T-helper 2 cell (primary cell): ENCODE measurements at regions not wholly inside any gene's neighbourhood (a gene's known extent, or its start where the extent isn't known, plus 50 kb on each side); places are given as distances from the start of the nearest gene placed in this dataset.
"Not testable (repeated sequence)": the region's sequence is repeated elsewhere in the genome, so short reads cannot be mapped to it uniquely, and the experiment has no call there.

Experiments used
- DNase-seq, 5 experiments: peaks; one replicate each; pipeline versions ENCODE4 v3.0.0 to v3.0.0-alpha.2; 2012 to 2022

GRCh38 chr16:79404571-79404970 lies 196.0 kb downstream of the MAF start:
- no peak for DNase-seq

- no peak for DNase-seq
Measured at GRCh38 chr16:79403534-79403933, 197.0 kb downstream of the MAF start.

DNA sequence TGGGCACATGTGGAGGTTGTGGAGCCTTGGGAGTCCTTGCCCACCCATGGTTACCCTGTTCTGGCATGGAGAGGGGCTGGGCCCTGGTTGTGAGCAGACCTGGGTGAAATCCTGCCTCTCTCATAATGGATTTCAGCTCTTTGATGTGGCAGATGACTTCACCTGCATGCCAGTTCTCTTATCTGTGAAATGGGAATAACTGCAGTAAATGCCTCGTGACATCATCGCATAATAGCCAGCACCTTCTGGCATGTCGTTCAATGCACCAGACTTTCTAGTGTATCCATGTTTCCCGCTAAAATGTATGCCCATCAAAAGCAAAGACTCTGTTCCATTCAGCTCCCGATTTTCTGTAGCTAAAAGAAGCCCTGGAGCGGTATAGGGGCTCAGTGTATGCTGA lies 197.6 kb downstream of the MAF start:
- no peak for DNase-seq

GRCh38 chr16:79402356-79402755 lies 198.2 kb downstream of the MAF start:
- DNase-seq = no peak

- no peak for DNase-seq
Measured at GRCh38 chr16:79401782-79402181, 198.8 kb downstream of the MAF start.

DNA sequence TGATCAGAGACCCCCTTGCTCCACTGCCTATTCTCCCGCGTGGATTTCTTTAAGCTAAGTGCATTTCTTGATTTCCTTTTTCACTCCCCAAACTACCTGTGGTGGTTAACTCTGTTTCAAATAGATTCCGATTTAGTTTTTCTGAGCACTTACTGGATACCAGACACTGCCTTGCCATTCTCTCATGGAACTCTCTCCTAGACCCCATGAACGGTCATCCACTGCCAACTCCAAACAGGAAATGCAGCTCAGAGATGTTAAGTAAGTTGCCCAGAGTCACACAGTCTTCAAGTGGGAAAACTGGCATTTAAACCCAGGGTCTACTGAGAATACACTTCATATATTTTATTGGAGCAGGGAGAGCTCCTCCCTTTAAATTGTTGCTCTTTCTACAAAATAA lies 199.4 kb downstream of the MAF start:
- DNase-seq = no peak

DNA sequence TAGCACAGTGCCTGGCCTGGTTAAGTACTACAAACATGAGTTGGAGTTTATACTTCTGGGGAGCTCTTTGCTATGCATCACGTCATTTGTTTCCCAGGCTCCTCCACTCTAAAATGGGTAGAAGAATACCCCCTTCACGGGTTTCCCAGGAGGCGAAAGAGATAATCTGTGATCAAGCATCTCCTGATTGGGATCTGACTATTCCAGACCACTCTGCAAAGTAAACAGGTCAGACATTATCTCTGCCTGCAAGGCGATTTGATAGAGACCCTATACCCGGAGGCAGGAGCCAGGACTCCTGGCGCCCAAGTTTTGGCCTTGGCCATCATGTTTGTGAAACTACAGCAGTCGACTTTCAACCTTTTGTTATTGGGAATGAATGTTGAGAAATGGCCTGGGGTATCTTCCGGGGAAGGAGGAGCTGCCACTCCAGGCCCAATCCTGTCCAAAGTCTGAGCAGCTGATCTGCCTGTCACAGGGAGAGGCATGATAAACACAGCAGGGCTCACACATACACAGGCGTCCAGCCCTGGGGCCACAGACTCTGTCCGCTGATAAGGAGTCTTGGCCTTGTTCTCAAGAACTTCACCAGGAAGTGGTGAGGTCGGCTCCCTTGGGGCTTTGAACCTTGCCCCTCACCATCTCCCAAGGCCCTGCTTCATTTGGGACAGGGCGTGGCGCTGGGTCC lies 199.9 kb downstream of the MAF start:
- DNase-seq = no peak

- DNase-seq = no peak
Measured at GRCh38 chr16:79395591-79395990, 204.9 kb downstream of the MAF start.

DNA sequence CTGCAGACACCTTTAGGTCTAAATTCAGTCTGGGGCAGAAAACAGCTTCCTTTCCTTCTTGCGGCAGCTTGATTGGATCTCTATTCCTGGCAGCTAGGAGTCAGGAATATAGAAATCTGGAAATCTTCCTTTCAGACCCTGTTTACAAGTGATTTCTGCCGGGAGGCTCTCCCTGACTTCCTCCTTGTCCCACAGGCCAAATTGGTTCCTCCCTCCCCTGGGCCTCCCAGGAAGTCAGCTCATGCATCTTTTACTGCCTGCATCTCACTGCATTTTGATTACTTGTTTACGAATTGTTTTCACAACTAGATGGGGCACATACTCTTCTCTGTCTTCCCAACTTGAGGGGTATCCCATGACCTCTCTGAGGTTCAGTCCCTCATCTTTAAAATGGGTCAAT lies 206.3 kb downstream of the MAF start:
- DNase-seq = no peak

GRCh38 chr16:79393564-79393963 lies 207.0 kb downstream of the MAF start:
- DNase-seq = no peak

DNA sequence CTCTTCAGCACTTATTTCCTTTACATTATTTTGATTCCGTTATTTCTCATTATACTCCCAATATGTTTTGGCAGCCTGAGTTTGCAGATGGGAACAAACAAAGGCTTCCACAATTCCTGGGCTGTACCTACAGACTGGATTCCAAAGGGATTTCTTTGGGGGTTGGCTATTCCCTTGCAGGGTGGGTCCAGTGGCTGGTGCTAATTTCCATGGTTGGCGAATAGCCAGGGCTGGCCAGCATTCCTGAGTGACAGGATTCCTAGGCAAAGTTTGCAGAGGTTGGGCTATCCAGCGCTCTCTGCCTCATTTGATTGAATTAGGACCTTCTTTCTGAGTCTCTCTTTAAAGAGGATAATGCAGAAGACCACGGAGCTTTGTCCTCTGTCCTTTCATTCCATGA lies 207.4 kb downstream of the MAF start:
- DNase-seq = no peak

- no peak for DNase-seq
Measured at GRCh38 chr16:79392081-79392480, 208.5 kb downstream of the MAF start.

- peak in 1 of 5 experiments; percentile 41 for DNase-seq
Measured at GRCh38 chr16:79391395-79391794, 209.1 kb downstream of the MAF start.

DNA sequence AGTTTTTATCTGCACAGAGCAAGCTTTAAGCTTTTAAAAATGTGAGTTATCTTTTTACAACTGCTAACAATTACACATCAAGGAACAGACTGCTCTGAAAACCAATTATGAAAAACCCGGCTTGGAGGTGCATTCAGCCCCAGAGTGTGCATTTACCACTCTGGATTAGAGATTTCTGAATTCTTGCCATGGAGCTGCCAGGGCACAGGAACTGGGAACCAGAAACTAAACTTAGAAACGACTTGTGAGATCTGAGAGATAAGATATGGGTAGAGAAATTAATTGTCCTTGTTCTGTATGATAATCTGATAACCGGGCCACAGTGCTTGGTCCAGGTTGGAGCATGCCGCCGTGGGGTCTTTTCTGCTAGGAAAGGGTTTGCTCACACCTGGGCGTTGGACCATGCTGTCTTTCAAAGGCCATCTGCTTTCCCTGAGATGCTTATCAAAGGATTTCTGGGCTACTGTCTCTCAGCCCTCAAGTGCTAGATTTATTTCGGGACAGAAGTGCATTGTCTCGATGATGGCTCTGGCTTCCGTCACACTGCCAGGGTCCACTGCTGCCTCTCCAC lies 210.0 kb downstream of the MAF start:
- DNase-seq = no peak

GRCh38 chr16:79388396-79388795 lies 212.1 kb downstream of the MAF start:
- no peak for DNase-seq

DNA sequence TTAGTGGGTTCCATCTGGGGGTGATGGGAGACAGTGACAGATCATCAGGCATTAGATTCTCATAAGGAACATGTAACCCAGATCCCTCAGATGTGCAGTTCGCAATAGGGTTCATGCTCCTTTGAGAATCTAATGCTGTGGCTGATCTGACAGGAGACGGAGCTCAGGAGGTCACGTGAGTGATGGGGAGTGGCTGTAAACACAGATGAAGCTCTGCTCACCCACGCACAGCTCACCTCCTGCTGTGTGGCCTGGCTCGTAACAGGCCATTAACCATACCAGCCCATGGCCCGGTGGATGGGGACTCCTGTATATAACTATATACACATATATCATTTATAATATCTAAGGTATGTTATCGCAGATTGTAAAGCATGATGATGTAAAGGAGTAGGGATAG lies 214.2 kb downstream of the MAF start:
- no peak for DNase-seq

DNA sequence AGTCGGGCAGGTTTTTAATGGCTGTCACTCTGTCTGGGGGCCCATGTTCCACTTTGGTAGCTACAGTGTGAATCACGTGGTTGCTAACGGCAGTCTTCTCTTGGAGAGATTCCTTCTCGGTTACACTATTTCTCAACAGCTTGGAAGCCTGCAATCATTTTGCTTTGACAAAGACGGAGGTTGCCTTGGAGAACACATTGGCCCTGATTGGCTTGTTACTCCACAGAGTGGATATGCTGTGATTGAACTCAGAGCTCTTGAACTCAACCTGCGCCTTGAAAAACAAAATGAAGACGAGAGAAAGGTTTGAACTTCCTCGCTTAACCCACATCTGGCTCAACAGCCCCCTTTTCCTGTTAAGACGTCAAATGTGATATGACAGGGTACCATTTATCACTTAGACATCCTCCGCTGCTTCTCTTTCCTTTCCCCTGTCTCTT lies 218.9 kb downstream of the MAF start:
- peak in 2 of 5 experiments; percentile 46 to 60 for DNase-seq

DNA sequence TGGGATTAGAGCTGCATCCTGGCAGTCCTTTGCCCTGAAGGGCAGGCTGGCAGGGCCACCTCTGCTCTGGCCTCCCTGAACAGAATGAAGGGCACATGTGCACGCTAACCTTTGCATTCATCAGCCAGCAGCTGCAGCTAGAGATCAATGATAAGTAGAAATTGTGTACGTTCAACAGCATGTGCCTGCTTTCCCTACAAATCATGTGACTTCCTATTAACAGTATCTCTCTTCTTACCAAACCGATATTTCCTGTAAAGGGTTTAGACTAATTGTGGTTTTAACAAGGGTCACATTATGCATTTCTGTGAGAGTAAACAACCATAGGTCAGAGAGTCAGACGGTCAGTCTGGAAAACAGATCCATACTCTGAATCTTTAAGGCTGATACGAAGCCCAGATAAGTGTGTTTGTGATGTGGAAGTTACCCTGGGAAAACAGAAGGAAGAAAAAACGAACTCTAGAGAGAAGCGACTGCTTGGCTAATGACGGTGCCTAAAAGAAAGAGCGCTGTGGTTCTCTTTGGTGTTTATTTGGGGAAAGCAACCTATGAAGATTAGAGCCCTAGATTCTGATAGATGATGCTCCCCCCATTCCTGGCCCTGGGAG lies 219.4 kb downstream of the MAF start:
- DNase-seq = peak in 2 of 5 experiments; percentile 40 to 93

- no peak for DNase-seq
Measured at GRCh38 chr16:79379095-79379494, 221.4 kb downstream of the MAF start.

DNA sequence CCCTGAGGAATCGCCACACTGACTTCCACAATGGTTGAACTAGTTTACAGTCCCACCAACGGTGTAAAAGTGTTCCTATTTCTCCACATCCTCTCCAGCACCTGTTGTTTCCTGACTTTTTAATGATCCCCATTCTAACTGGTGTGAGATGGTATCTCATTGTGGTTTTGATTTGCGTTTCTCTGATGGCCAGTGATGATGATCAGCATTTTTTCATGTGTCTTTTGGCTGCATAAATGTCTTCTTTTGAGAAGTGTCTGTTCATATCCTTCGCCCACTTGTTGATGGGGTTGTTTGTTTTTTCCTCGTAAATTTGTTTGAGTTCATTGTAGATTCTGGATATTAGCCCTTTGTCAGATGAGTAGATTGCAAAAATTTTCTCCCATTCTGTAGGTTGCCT lies 223.5 kb downstream of the MAF start:
- DNase-seq = not testable (repeated sequence)

GRCh38 chr16:79375351-79375750 lies 225.2 kb downstream of the MAF start:
- DNase-seq = no peak

DNA sequence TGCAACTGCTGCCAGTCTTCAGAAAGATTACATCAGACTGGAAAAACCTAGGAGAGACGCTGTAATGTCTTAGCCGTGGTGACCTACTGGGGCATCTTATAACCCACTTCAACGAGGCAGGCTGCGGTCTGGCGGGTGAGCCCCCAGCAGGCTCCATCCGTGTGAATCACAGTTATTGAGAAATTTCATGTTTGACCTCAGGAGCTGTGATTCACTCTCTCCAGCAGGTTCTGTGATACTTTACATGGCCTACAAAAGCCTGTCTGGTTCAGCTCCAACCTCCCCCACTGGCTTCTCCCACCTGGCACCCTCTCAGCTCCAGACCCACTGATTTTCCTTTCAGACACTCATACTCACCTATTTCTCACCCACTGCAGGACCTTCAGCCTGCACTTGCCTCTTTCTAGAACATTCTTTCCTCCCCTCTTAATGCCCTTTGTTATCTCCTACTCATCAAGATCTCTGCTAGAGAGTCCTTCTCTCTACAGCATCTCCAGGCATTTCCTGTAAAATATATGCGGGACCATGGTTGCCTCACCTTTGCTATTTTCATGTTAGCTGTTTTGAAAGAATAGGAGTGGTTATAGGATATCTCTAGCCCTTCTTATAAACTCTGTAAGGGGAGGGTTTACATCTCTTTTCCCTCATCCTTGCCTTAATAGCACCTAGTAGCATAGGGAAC lies 227.9 kb downstream of the MAF start:
- peak in 2 of 5 experiments; percentile 43 to 81 for DNase-seq

DNA sequence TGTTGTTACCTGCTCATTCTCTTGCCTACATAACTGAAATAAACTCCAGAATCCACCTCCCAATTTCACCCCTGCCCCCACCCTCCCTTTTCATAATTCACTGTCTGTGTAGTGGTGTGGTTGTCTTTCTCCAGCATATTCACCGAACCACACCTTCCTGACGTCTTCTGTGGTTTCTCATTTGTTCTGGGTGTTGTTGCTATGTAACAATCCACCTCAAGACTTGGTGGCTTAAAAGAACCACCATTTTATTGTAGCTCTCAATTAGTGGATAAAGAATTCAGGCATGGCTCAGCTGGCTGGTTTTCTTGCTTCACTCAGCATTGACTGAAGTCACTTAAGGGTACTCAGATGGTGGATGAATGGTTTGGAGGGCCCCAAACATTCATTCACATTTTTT lies 229.8 kb downstream of the MAF start:
- DNase-seq = peak in 2 of 5 experiments; percentile 71 to 89

DNA sequence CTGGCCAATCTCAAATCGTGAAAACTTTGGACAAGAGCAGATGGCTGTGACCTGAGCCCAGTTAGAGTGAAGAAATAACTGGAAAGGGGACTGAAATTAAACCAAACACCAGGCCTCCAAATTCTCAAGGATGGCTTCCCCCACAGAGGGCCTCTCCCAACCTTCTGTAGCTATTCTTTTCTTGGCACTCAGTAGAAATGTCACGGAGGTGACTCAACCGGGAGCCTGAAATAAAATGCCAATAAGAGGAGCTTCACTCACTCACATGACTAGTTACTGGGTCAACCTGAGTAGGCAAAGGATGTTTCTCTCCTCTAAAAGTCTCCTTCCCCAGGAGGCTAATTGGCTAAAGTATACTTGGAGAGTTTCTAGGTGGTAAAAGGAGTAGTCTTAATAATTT lies 230.7 kb downstream of the MAF start:
- no peak for DNase-seq
